NCI-H510A (cell line): ENCODE measurements at regions not wholly inside any gene's neighbourhood (a gene's known extent, or its start where the extent isn't known, plus 50 kb on each side); places are given as distances from the start of the nearest gene placed in this dataset.
"Not testable (repeated sequence)": the region's sequence is repeated elsewhere in the genome, so short reads cannot be mapped to it uniquely, and the experiment has no call there.

ENCODE experiments used
- DNase-seq: peaks from one replicate; lab custom pipeline; 2025; lab: John Stamatoyannopoulos, UW

- DNase-seq, result no peak
These were observed 355.5 kb downstream of the LRRIQ3 start for GRCh38 chr1:73842436-73842835.

DNA sequence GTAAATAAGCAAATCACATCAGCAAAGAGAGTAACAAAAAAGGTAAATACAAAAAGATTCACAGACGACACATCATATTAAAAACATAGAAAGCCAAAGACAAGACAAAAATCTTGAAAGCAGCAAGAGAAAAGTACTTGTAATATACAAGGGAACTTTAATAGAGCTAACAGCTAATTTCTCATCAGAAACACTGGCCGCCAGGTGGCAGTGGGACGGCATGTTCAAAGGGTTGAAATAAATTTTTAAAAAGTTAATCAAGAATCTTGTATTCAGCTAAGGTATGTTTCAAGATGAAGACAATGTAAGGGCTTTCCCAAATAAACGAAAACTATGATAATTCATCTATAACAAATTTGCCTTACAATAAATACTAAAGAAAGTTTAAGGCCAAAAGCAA lies 358.1 kb downstream of the LRRIQ3 start:
- DNase-seq, result no peak

DNA sequence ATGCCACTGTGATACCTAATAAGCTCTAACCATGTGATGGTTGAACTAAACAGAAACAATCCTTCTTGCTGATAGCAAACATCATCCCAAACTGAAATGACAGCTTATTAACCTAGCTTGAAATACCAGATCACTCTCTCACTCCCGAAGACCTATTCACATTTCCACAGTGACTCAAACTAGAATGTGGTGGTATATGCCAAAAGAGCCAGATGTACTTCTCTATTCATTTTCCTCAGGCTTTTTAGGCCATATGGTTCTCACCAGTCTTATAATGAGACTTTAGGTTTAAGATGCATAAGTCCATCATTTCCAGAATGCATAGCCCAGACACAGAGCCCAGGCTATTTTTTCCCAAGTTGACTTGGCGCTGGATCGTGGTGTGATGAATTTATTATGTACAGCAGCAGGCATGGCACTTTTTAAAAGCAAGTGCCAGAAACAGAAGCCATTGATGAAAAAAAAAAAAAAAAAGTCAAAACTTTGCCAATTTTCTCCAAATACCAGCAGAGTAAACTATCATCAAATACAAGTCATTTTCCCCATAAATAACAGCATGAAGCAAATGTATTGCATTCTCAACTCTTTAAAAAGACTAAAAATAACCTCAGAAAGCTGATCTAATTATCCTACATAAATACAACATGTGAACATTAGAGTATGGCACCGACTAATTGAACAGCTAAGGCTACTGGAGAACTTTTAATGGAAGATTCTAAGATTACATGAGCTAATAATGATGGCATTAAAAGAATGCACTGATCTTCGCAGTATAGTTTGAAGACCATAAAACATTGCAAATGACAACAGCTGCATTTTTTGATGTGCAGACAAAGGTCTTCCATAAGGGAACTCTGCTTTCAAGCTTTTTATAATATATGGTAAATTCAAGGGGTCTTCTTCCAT lies 365.4 kb downstream of the LRRIQ3 start:
- no peak for DNase-seq

- not testable (repeated sequence) for DNase-seq
These were observed 370.7 kb downstream of the LRRIQ3 start for GRCh38 chr1:73827283-73827682.

DNA sequence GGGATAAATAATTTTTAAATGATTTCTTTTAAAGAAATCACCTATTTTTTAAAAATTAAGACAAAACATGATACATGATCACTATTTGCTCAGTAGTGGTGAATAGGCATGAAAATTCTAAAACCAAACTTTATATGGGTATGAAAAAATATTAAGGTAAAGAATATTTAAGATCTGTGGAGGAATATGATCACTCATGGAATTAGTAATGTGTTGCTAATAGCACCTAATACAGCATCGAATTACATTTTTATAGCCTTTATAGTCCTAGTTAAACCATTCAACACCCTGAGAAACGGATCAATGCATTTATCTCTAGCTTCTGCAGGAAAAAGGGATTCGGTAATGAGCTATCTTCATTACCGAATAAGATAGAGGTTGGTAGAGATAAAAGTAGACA lies 373.9 kb downstream of the LRRIQ3 start:
- DNase-seq, result no peak

GRCh38 chr1:73821520-73821919 lies 376.5 kb downstream of the LRRIQ3 start:
- DNase-seq, result no peak

DNA sequence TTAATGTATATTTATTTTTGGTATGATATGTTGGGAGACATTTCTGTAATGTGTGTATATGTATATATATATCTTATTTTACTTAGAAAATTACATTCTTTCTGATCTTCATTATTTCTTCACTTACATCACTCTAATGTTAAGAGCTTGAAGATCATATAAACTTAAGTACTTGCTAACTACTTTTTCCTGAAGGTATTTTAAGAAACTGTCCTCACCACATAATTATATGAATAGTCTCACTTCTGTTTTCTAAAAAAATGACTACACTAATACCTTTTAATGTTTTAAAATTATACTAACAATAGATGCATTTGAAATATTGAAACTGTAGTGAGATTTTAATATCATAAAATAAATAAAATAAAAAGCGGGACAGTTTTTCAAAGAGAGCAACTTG lies 377.1 kb downstream of the LRRIQ3 start:
- DNase-seq, result no peak

- DNase-seq, result peak; percentile 8
These were observed 384.3 kb downstream of the LRRIQ3 start for GRCh38 chr1:73813716-73814115.

DNA sequence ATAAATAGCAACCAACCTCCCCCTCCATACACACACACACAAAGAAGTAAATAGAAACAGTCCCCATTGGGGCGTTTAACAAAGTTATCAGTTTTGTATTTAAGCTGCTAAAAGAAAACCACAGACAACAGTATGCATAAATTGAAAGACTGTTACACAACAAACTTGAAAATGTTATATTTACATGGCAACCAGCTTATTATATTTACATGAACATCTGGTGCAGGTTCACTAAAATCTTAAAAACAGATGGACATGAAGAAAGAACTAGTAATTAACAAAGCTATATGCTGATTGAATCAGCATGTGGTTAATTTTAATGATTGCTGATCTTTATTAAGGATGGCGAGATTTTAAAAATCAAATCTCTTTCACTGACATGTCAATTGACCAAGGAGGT lies 384.7 kb downstream of the LRRIQ3 start:
- DNase-seq, result no peak

GRCh38 chr1:73811798-73812197 lies 386.2 kb downstream of the LRRIQ3 start:
- no peak for DNase-seq

DNA sequence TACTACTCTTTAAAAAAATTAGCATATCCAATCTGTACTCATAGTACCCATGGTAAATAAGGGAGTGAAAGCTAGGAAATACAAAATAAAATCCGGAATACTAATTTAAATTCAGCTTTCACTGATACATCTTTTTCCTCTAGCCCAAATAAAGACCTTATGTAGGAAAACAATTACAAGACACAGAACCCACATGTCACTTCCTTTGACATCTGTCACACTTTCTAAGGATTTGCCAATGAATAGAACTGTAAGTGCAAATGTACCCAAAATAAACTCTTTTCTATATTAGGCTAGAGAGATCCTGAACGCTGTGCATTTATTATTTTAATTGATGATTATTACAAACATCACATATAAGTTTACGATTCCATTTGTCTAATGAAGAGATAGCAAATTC lies 393.0 kb downstream of the LRRIQ3 start:
- DNase-seq, result no peak

DNA sequence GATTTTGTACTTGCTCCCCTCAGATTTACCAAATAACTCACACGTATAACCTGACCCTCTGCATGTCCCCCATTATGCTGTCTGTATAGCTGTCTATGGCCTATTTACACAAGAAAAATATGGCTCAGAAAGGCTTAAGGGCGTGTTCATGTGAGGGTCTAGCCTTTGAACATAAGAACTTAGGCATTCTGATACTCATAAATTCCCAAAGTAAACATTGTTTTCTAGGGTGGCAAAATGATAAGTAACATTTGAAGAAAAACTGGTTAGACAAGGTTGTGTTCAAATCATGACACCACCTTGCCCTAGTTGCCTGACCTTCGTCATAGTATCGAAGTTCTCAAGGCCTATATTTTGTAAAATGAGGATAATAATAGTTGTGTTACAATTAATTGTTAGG lies 394.6 kb downstream of the LRRIQ3 start:
- DNase-seq, result peak; percentile 21

GRCh38 chr1:73801912-73802429 lies 396.0 kb downstream of the LRRIQ3 start:
- DNase-seq, result no peak

DNA sequence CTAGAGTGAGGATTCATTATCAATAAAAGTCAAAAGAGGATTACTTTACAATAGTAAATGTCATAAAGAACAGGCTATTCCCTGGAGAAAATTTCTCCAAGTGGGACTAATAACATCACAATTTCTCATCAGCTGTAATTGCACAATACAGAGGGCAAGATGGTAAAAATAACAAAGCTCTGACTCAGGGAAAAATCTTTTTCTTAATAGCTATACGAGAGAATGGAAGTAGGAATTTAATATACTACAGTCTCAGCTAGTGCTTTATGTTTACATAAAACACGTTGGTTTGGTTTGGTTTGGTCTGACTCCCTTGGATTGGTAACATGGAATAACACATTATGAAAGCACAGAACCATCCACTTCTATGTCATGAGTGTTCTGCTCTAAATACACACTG lies 397.6 kb downstream of the LRRIQ3 start:
- no peak for DNase-seq

DNA sequence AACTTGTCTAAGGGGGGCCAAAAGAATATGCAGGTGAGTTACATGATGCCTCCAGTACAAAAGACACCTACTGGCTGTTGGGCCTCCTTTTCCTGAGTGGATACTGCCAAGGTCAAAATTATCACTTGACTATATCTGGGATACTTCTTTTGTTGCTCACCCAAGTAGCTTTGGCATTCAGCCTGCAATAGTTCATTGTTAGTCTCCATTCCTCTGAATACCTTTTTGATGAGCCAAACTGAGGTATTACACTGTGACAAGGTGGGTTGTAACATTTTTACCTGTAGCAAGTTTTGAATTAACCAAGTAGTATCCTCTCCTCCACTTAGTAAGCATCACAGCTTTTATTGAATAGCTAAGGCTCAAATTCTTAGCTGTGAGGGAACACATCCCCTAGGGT lies 408.0 kb downstream of the LRRIQ3 start:
- DNase-seq, result no peak

GRCh38 chr1:73784026-73784425 lies 413.9 kb downstream of the LRRIQ3 start:
- no peak for DNase-seq

GRCh38 chr1:73783352-73783751 lies 414.6 kb downstream of the LRRIQ3 start:
- DNase-seq, result no peak

DNA sequence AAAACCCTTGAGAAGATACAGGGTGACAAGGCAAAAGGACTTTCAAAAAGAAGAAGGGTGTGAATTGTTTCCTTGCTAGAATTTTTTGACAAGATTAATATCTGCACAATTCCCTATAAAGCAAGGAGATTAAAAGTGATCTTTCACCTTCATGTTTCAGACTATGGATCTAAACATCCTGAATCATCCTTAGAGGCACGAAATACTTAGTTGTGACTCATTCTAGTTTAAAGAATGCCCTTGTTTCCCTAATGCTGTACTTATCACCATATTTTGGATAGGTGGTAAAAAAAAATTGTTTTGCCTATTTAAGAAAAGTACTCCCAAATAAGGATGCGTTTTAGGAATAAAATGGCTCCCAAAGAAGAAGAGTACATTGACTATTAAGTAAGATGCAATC lies 415.1 kb downstream of the LRRIQ3 start:
- no peak for DNase-seq

DNA sequence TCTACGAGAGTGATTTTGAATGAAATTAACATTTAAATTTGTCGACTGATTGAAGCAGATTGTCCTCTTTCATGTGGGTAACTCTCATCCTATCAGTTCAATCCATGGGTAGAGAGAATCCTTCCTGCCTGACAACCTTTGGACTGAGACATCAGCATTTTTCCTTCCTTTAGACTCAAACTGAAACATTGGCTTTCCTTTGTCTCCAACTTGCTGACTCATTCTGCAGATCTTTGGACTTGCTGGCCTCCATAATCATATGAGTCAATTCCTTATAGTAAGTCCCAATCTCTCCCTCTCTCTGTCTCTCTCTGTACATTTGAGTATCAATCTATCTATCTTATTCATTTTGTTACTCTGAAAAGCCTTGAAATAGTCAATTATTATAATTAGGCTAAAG lies 416.7 kb downstream of the LRRIQ3 start:
- DNase-seq, result no peak

- no peak for DNase-seq
These were observed 419.5 kb downstream of the LRRIQ3 start for GRCh38 chr1:73778471-73778870.

- DNase-seq, result no peak
These were observed 422.1 kb downstream of the LRRIQ3 start for GRCh38 chr1:73775896-73776295.

- DNase-seq, result no peak
These were observed 425.0 kb downstream of the LRRIQ3 start for GRCh38 chr1:73772941-73773340.

GRCh38 chr1:73771396-73771795 lies 426.6 kb downstream of the LRRIQ3 start:
- DNase-seq, result no peak
